ENCODE measurements at regions not wholly inside any gene's neighbourhood (a gene's known extent, or its start where the extent isn't known, plus 50 kb on each side); places are given as distances from the start of the nearest gene placed in this dataset.
"Not testable (repeated sequence)": the region's sequence is repeated elsewhere in the genome, so short reads cannot be mapped to it uniquely, and the experiment has no call there.

DNA sequence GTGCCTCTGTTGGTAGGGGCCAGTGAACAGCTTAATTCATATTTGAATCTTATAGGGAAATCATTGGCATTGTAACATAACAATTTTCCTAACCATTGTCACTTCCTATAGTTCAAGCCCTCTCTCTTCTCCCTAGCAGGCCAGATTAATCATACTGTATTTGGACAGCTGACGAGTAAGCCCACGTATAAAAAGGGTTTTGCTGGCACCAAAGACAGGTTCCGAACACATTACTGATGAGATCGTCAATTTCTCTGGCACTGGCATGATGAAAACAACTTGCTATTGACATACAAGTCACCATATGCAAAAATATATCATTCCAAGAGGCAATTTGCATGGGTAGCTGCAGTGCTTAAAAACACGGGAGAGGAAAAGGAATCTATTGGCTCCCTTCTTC, 891.1 kb upstream of the AUTS2 start:
- Mint-ChIP-seq H3K4me1 (no peaks in the 10 kb centered on the region), H3K27me3 (no peaks in the 10 kb centered on the region), H3K27ac (no peak overlapping the region), H3K9me3 (ENCODE audit: low read depth) (peaks cover 18% of the 10 kb centered on the region), H3K4me3 (no peak overlapping the region), H3K36me3 (no peaks in the 10 kb centered on the region)
- ATAC-seq (no peak), DNase-seq (no peak)
- CTCF ChIA-PET: no interaction called here

DNA sequence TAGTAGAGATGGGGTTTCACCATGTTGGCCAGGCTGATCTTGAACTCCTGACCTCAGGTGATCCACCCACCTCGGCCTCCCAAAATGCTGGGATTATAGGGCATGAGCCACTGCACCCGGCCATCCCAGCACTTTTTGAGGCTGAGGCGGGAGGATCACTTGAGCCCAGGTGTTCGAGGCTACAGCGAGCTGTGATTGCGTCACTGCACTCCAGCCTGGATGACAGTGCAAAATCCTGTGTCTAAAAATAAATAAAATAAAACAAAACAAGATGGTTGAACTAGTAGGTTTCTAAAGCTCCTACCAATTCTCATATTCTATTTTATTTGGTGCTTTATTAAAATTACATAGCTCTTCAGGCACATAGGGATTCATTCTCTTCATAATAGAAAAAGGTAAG, 890.3 kb upstream of the AUTS2 start:
- no peaks in the 10 kb centered on the region for H3K4me1 Mint-ChIP-seq
- DNase-seq (no peak), ATAC-seq (no peak)
- H3K27ac Mint-ChIP-seq: no peak overlapping the region
- no peaks in the 10 kb centered on the region for H3K27me3 Mint-ChIP-seq
- no peak overlapping the region for H3K4me3 Mint-ChIP-seq
- peaks cover 20% of the 10 kb centered on the region for H3K9me3 Mint-ChIP-seq (ENCODE audit: low read depth)
- CTCF ChIA-PET: no interaction called here
- H3K36me3 Mint-ChIP-seq: no peaks in the 10 kb centered on the region

DNA sequence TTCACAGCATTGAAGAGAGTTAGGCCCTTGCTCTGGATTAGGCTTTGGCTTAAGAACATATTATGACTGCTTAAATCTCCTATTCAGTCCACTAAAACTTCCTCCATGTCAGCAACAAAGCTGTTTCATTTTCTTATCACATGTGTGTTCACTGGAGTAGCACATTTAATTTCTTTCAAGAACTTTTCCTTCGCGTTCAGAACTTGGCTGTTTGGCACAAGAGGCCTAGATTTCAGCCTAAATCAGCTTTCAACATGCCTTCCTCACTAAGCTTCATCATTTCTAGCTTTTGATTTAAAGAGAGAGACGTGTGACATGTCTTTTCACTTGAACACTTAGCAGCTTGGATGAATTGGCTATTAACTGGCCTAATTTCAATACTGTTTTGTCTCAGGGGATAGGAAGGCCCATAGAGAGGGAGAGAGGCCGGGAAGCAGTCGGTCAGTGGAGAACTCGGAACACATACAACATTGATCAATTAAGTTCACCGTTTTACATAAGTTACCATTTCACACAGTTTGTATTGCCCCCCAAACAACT, 885.2 kb upstream of the AUTS2 start:
- no peaks in the 10 kb centered on the region for H3K27me3 Mint-ChIP-seq
- H3K4me3 Mint-ChIP-seq: no peak overlapping the region
- H3K9me3 Mint-ChIP-seq (ENCODE audit: low read depth): peaks cover 15% of the 10 kb centered on the region
- no peaks in the 10 kb centered on the region for H3K36me3 Mint-ChIP-seq
- no peak for ATAC-seq
- CTCF ChIA-PET: no interaction called here
- no peak overlapping the region for H3K27ac Mint-ChIP-seq
- no peaks in the 10 kb centered on the region for H3K4me1 Mint-ChIP-seq
- no peak for DNase-seq

DNA sequence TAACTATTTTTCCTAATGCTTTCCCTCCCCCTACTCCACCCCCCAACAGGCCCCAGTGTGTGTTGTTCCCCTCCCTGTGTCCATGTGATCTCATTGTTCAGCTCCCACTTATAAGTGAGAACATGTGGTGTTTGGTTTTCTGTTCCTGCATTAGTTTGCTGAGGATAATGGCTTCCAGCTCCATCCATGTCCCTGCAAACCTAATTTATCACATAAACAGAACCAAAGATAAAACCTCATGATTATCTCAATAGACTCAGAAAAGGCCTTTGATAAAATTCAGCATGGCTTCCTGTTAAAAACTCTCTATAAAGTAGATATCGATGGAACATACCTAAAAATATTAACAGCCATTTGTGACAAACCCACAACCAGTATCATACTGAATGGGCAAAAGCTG, 884.1 kb upstream of the AUTS2 start:
- DNase-seq, ATAC-seq, CTCF ChIA-PET, H3K4me3 Mint-ChIP-seq, H3K36me3 Mint-ChIP-seq, H3K27ac Mint-ChIP-seq, H3K27me3 Mint-ChIP-seq, H3K4me1 Mint-ChIP-seq: not testable (repeated sequence)
- peaks cover 13% of the 10 kb centered on the region for H3K9me3 Mint-ChIP-seq (ENCODE audit: low read depth)

DNA sequence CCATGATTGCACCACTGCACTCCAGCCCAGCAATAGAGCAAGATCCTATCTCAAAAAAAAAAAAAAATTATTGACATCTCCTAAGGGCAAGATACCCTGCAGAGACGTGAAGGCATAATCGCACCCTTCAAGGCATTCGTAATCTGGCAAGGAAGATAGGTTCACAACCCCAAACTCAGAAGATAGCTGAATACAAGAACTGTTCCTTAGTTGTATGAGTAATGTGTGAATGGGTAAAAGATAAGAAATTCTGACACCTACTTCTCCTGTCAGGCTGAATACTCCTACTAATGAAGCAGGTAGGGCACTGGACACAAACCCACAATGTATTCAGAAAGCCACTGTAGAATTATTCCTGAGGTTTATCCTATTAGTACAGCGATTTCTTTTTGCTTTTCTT, 882.4 kb upstream of the AUTS2 start:
- H3K4me1 Mint-ChIP-seq: no peaks in the 10 kb centered on the region
- no peak for DNase-seq
- H3K9me3 Mint-ChIP-seq (ENCODE audit: low read depth): peaks cover 13% of the 10 kb centered on the region
- no peak overlapping the region for H3K4me3 Mint-ChIP-seq
- no peaks in the 10 kb centered on the region for H3K36me3 Mint-ChIP-seq
- H3K27me3 Mint-ChIP-seq: no peaks in the 10 kb centered on the region
- H3K27ac Mint-ChIP-seq: no peak overlapping the region
- CTCF ChIA-PET: no interaction called here
- no peak for ATAC-seq

DNA sequence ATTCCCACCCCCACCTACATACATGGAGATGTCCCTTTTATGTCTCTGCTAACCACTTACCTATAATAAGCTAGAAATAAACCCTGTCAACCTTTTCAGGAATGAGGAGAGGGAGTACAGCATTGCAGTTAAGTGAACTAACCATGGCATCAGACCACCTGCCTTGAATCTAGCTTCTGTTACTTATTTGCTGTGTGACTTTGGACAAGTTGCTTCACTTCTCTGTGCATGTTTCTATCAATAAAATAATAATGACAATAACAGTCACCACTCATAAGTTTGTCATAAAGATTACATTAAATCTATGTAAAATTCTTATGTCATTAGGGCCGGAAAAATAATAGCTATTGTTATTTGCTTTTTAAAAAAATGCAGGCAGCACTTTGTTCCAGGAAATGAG, 881.1 kb upstream of the AUTS2 start:
- ATAC-seq (no peak), DNase-seq (no peak)
- no peaks in the 10 kb centered on the region for H3K27me3 Mint-ChIP-seq
- H3K4me1 Mint-ChIP-seq: no peaks in the 10 kb centered on the region
- H3K9me3 Mint-ChIP-seq (ENCODE audit: low read depth): peaks cover 11% of the 10 kb centered on the region
- no peaks in the 10 kb centered on the region for H3K36me3 Mint-ChIP-seq
- CTCF ChIA-PET: no interaction called here
- H3K4me3 Mint-ChIP-seq: no peak overlapping the region
- H3K27ac Mint-ChIP-seq: no peak overlapping the region

DNA sequence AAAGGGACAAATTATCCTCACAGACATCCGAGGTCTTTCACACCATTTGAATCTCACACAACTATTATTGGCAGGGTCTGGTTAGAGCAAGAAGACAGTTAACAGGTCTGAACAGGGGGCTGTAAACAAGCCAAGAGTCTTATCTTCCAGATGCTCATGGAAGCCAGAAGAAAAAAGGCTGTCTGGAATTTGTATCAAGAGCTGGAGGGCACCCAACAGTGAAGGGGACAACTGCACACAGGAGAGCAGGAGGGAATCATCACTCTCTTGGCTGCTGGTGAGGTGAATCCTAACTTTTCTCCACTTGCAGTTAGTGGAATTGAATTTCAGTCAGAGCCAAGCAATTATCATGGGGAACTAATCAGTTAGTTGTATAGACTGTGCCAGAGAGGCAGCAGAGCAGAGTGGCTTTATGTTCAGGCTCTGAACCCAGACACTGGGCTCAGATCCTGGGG, 880.2 kb upstream of the AUTS2 start:
- Mint-ChIP-seq H3K27me3 (no peaks in the 10 kb centered on the region), H3K4me1 (no peaks in the 10 kb centered on the region), H3K36me3 (no peaks in the 10 kb centered on the region), H3K4me3 (no peak overlapping the region), H3K9me3 (ENCODE audit: low read depth) (peaks cover 11% of the 10 kb centered on the region), H3K27ac (no peak overlapping the region)
- ATAC-seq: no peak
- DNase-seq: no peak
- CTCF ChIA-PET: no interaction called here

DNA sequence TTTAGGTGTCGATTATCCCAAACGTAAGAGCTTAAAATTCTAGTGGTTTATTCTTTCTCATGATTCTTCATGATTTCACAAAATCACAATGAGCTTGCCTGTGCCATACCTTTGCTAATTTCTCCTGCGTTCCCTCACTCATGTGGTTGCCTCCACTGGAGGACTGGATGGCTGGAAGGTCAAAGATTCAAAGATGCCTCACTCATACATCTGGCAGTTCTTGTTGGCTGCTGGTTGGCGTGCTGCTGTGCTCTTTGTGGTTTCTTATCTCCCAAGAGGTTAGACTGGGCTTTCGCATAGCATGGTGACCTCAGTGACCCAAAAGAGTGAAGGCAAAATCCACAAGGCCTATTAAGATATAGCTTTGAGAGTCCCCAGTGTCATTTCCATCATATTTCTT, 877.6 kb upstream of the AUTS2 start:
- H3K27me3 Mint-ChIP-seq: no peaks in the 10 kb centered on the region
- no peak overlapping the region for H3K4me3 Mint-ChIP-seq
- no peaks in the 10 kb centered on the region for H3K36me3 Mint-ChIP-seq
- no peak for DNase-seq
- peaks cover 12% of the 10 kb centered on the region for H3K9me3 Mint-ChIP-seq (ENCODE audit: low read depth)
- no peak for ATAC-seq
- no peaks in the 10 kb centered on the region for H3K4me1 Mint-ChIP-seq
- H3K27ac Mint-ChIP-seq: no peak overlapping the region
- CTCF ChIA-PET: no interaction called here

DNA sequence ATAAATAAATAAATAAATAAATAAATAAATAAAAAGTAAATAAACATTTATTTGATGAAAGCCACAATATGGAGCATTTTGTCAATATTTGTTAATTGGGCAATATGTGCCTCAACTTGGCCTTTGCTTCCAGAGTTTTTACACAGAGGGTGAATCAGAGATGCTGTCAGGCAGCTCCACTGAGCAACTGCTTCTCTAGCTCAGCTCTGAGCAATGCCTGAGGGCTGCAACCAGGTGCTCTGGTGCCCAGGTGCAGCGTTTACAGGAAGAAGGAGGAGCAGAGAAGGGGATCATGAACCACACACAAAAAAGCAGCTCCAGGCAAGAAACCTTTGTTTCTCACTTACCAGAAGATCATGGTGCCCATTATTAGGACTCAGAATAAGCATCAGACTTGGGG, 876.2 kb upstream of the AUTS2 start:
- no peaks in the 10 kb centered on the region for H3K27me3 Mint-ChIP-seq
- no peaks in the 10 kb centered on the region for H3K36me3 Mint-ChIP-seq
- ATAC-seq (no peak), DNase-seq (no peak)
- no peaks in the 10 kb centered on the region for H3K4me1 Mint-ChIP-seq
- H3K4me3 Mint-ChIP-seq: no peak overlapping the region
- CTCF ChIA-PET: no interaction called here
- peaks cover 16% of the 10 kb centered on the region for H3K9me3 Mint-ChIP-seq (ENCODE audit: low read depth)
- H3K27ac Mint-ChIP-seq: no peak overlapping the region

DNA sequence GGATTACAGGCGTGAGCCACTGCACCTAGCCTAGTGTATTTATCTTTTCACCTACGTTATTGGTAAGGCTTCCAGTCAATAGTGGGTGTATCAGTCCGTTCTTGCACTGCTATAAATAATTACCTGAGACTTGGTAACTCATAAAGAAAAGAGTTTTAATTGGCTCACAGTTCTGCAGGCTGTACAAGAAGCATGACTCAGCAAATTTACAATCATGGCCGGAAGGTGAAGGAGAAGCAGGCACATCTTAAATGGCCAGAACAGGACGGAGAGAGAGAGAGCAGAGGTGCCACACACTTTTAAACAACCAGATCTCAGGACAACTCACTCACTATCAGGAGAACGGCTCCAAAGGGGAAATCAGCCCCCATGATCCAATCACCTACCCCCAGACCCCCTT, 873.3 kb upstream of the AUTS2 start:
- DNase-seq (no peak), ATAC-seq (no peak)
- Mint-ChIP-seq H3K9me3 (ENCODE audit: low read depth) (peaks cover 20% of the 10 kb centered on the region), H3K27ac (no peak overlapping the region), H3K4me3 (no peak overlapping the region), H3K36me3 (no peaks in the 10 kb centered on the region), H3K4me1 (no peaks in the 10 kb centered on the region), H3K27me3 (no peaks in the 10 kb centered on the region)
- CTCF ChIA-PET: no interaction called here

DNA sequence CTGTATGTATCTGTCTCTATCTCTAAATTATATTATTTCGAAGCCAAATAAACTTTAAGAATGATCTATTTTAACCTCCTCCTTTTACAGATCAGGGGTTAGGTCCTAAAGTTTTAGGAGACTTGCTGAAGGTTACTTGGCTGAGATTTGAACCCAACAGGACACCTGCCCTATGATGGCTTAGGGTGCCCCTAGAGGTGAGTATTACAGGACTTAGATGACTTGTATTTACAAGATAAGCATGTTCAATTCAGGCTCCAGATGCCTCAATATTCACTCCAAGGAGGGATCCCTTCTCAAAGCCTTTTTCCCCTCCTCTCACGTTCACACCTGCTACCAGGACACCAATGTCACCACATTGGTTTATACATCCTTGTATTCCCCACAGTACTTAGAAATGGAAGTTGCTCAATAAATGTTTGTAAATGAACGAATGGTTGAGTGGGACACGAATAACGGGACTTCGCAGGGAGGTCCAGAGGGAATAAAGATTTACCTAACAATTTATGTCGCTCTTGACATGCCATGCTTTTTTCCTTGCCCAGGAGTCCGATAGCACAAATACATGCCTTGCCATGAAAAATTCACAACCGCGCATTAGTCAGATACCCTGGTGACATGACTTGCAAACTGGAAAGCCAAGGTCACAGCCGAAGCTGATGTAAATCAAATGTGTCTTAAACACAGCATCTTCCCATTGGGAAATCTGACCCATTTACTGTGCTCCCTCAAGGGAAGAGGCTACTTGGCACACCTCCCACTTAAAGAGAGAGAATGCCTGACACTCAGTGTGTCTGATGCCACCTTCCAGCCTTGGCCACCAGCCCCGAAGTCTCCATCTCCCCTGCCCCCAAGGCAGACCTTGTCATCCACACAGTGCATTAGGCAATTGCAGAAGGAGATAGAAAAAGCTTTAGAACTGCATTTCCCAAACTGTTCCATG, 872.2 kb upstream of the AUTS2 start:
- CTCF ChIA-PET: no interaction called here
- Mint-ChIP-seq H3K27ac (no peak overlapping the region), H3K4me3 (no peak overlapping the region), H3K36me3 (no peaks in the 10 kb centered on the region), H3K4me1 (no peaks in the 10 kb centered on the region), H3K9me3 (ENCODE audit: low read depth) (peaks cover 19% of the 10 kb centered on the region), H3K27me3 (no peaks in the 10 kb centered on the region)
- DNase-seq (no peak), ATAC-seq (no peak)

DNA sequence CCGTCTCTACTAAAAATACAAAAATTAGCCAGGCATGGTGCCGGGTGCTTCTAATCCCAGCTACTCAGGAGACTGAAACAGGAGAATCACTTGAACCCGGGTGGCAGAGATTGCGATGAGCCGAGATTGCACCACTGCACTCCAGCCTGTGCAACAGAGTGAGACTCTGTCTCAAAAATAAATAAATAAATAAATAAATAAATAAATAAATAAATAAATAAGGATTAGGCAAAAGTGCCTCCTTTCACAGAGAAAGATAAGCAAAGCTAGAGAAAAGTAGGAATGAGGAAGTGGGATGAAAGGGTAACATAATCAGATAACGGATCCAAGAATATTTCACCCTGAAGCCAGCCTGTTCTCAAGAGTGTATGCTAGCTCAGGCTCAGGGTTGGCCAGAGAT, 869.6 kb upstream of the AUTS2 start:
- H3K4me3 Mint-ChIP-seq, DNase-seq, H3K27me3 Mint-ChIP-seq, H3K4me1 Mint-ChIP-seq, ATAC-seq, H3K36me3 Mint-ChIP-seq, CTCF ChIA-PET, H3K27ac Mint-ChIP-seq: not testable (repeated sequence)
- H3K9me3 Mint-ChIP-seq (ENCODE audit: low read depth): peaks cover 14% of the 10 kb centered on the region

DNA sequence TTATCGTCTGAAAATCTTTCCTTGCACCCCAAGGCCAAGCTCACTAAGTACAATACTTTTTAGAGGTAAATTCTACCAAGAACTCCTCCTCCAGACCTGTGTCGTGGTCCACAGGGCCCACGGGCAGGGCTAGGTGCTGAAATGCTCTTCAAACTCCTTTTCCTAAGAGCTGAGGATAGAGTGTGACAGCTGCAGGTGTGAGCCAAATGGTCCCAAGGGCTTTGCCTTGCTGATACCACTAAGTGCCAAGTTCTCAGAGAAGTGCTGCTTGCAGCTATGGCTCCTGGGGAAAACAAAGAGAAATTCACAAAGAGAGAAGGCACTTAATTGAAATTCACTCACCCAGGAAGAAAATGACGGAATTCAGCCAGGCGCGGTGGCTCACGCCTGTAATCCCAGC, 868.9 kb upstream of the AUTS2 start:
- DNase-seq: no peak
- peaks cover 14% of the 10 kb centered on the region for H3K9me3 Mint-ChIP-seq (ENCODE audit: low read depth)
- H3K36me3 Mint-ChIP-seq: no peaks in the 10 kb centered on the region
- no peaks in the 10 kb centered on the region for H3K27me3 Mint-ChIP-seq
- H3K4me3 Mint-ChIP-seq: no peak overlapping the region
- no peak for ATAC-seq
- CTCF ChIA-PET: no interaction called here
- no peaks in the 10 kb centered on the region for H3K4me1 Mint-ChIP-seq
- no peak overlapping the region for H3K27ac Mint-ChIP-seq

DNA sequence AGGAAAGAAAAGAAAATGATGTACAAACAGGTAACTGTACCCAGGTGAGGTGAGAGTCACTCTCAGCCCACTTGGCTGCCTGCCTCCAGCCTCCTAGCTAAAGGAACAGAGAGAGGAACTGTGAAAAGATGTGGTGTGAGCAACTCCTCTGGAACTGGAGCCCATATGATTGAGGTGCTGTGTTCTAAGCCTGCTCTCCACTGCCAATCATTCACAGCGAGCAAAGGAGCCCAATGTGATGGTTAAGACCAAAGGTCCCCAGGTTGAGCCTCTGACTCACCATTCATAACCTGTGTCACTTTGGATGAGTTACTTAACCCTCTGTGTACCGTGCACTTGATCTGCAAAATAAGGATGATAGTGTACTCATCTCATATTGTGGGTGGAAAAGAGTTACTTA, 868.1 kb upstream of the AUTS2 start:
- CTCF ChIA-PET: no interaction called here
- Mint-ChIP-seq H3K27me3 (no peaks in the 10 kb centered on the region), H3K4me3 (no peak overlapping the region), H3K36me3 (no peaks in the 10 kb centered on the region), H3K4me1 (no peaks in the 10 kb centered on the region), H3K9me3 (ENCODE audit: low read depth) (peaks cover 16% of the 10 kb centered on the region), H3K27ac (no peak overlapping the region)
- DNase-seq: no peak
- ATAC-seq: no peak
